Brain microvascular endothelial cell (primary cell): ENCODE measurements at regions not wholly inside any gene's neighbourhood (a gene's known extent, or its start where the extent isn't known, plus 50 kb on each side); places are given as distances from the start of the nearest gene placed in this dataset.

Experiments used
- DNase-seq: peaks from one replicate; pipeline ENCODE4 v3.0.0-alpha.2; 2020
- H3K27ac ChIP-seq: fragments of 250-450 bp; sonication (Bioruptor Pico); 2 replicates; pipeline ENCODE4 v1.5.1; 2020; ENCODE audit warnings: mild to moderate bottlenecking, moderate library complexity
- H3K27me3 ChIP-seq: fragments of 250-450 bp; sonication (Bioruptor Pico); replicated peaks from 2 replicates; pipeline ENCODE4 v1.5.1; 2020; ENCODE audit warnings: mild to moderate bottlenecking
- H3K36me3 ChIP-seq: fragments of 250-450 bp; sonication (Bioruptor Pico); replicated peaks from 2 replicates; pipeline ENCODE4 v1.5.1; 2020; ENCODE audit warnings: mild to moderate bottlenecking
- H3K4me3 ChIP-seq: 2 replicates; pipeline ENCODE4 v1.5.1; 2011; ENCODE audit warnings: low read depth, mild to moderate bottlenecking, control low read depth, low read length, moderate library complexity
- in situ Hi-C: cut with HindIII; loops from 2 replicates; pipeline ENCODE4 v1.10.0; 2017; ENCODE audit warnings: low sequenced_read_pairs, low pct_ligation_motif_present
- TF ChIP-seq, protein P1 (sequence below): IDR thresholded peaks from 2 replicates; pipeline ENCODE4 v1.5.1; 2011; ENCODE audit warnings: low read depth, mild to moderate bottlenecking, moderate library complexity, low read length, control low read depth, inconsistent platforms; ENCODE audit errors: missing control alignments

DNA sequence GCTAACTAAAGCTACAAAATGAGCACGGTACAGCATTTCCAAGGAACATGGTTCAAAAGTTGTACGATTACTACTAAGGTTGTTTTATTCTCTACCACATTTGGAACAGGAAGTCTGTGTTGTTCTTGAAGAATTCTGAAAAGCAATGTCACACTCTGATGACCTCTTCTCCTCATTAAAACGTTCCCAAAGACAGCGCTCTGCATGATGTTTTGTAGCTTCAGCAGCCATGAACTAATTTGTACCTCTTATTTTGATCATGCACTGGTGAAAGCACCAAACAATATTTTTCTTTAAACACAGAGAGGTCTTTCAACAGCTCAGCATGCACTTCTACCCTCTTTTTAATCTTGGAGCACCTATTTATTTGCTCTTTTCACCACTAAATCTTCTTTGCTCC, 75.0 kb upstream of the TES start:
- DNase-seq = no peak
- in situ Hi-C loops = no loop called here
- H3K27me3 ChIP-seq = no peaks in the 10 kb centered on the region
- H3K36me3 ChIP-seq = no peaks in the 10 kb centered on the region
- TF ChIP-seq, protein P1, sequence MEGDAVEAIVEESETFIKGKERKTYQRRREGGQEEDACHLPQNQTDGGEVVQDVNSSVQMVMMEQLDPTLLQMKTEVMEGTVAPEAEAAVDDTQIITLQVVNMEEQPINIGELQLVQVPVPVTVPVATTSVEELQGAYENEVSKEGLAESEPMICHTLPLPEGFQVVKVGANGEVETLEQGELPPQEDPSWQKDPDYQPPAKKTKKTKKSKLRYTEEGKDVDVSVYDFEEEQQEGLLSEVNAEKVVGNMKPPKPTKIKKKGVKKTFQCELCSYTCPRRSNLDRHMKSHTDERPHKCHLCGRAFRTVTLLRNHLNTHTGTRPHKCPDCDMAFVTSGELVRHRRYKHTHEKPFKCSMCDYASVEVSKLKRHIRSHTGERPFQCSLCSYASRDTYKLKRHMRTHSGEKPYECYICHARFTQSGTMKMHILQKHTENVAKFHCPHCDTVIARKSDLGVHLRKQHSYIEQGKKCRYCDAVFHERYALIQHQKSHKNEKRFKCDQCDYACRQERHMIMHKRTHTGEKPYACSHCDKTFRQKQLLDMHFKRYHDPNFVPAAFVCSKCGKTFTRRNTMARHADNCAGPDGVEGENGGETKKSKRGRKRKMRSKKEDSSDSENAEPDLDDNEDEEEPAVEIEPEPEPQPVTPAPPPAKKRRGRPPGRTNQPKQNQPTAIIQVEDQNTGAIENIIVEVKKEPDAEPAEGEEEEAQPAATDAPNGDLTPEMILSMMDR = no peak
- H3K4me3 ChIP-seq = no peak overlapping the region
- no peak overlapping the region for H3K27ac ChIP-seq

DNA sequence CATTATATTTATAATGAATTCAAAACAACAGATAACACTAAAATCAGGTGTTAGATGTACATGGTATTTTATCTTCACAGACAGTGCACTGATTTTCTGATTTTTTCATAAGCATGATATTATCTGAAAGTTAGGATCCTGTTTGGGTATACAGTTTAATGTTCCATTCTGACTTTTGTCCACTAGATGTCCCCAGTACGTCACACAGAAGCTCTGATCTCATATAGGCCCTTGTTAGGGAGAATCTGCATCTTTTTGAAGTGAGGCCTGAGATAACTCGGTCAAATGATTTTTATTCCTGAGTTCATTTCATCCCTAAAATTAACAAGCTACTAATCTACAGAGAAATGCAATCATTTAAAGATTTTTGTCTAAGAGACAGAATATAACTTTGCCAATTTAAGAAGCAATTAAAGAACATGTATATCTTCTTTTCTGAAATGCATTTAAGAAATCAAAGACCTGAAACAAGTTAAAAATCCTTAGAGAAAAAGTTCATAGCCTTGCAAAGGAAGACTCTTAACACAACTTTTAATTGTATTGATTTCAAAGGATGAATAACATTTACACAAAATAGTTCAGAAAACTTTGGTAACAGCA, 72.0 kb upstream of the TES start:
- peak; percentile 59 for DNase-seq
- TF ChIP-seq, protein P1 = peak; percentile 67
- in situ Hi-C loops = no loop called here

DNA sequence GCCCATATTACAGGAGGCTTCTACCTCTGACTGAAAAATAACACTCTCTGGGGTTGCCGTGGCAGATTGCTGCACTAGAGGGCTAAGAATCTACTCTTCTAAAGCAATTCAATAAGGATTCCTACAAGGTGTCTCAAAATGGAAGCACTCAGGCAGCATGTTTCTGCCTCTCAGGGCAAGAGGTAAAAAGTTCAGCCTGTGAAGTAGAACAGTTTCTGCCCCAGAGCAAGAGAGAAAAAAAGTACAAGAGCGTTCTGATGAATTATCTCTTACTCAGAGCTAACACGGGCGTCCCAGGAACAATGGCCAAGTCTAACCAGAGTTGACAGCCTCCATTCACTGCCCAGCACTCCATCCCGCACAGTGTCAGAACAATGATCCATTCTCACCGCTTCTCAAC, 71.3 kb upstream of the TES start:
- H3K4me3 ChIP-seq = no peak overlapping the region
- no peaks in the 10 kb centered on the region for H3K36me3 ChIP-seq
- in situ Hi-C loops = no loop called here
- no peak overlapping the region for H3K27ac ChIP-seq
- no peaks in the 10 kb centered on the region for H3K27me3 ChIP-seq
- DNase-seq = peak; percentile 12
- TF ChIP-seq, protein P1 = peak; percentile 23

More for the DNA sequence above, 72.0 kb upstream of the TES start:
- no peak overlapping the region for H3K4me3 ChIP-seq
- no peaks in the 10 kb centered on the region for H3K36me3 ChIP-seq
- H3K27ac ChIP-seq = no peak overlapping the region
- H3K27me3 ChIP-seq = no peaks in the 10 kb centered on the region

DNA sequence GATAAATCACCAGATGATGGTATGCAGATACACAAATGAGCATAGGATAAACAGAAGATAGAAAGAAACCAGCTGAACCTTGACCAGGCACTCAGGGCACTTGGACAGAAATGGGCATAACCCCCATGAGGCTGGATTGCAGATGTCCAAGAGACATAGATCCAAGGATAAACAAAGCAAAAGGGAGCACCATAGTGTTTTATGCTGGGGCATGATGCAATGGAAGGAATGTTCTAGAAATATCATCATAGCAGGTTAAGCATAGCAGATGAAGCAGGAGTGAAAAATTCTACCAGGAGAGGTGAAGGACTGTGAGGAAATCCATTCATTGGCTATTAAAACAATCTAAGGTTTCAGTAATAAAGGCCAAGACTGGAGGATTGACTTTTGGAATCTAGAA, 70.5 kb upstream of the TES start:
- DNase-seq = no peak
- in situ Hi-C loops = no loop called here
- H3K27ac ChIP-seq = no peak overlapping the region

DNA sequence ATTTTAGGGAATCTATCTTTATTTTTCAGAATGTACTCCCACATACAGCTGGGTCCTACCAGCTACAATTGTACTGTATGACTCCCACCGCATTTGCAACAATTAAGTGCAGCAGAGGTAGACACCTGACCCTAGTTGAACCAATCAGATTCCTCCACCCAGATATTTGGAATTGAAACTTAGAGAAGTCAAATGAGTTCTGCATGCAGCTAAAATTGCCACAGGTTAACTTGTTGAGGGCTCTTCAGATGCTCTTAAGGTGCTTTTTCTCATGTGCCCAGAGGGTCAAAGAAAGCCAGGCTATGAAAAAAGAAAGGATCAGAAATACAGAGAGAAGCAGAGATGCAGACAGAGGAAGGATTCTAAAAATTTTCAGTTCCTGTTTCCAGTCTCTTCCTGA, 68.0 kb upstream of the TES start:
- H3K4me3 ChIP-seq = no peak overlapping the region
- TF ChIP-seq, protein P1 = no peak
- H3K36me3 ChIP-seq = no peaks in the 10 kb centered on the region
- DNase-seq = no peak
- H3K27me3 ChIP-seq = no peaks in the 10 kb centered on the region
- in situ Hi-C loops = no loop called here
- H3K27ac ChIP-seq = no peak overlapping the region

More for the DNA sequence above, 70.5 kb upstream of the TES start:
- TF ChIP-seq, protein P1 = no peak
- Histone ChIP-seq H3K36me3 (no peaks in the 10 kb centered on the region), H3K27me3 (no peaks in the 10 kb centered on the region), H3K4me3 (no peak overlapping the region)

DNA sequence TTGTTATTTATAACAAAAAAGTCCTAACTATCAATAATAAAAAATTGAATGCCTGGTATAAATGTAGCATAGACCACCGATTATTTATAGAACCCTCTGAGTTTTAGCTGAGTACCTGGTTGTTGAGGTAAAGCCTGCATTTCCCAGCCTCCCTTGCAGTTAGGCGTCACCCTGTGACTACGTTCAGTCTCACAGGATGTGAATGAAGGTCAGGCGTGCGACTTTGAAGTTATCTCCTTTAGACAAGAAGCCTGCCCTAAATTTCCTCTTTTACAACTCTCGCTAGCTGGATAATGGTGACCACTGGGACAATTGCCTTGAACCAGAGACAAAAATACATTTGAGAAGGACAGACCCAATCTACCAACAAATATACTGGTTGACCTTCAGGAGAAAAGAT, 67.5 kb upstream of the TES start:
- DNase-seq = no peak
- TF ChIP-seq, protein P1 = no peak
- in situ Hi-C loops = no loop called here
- Histone ChIP-seq H3K4me3 (no peak overlapping the region), H3K36me3 (no peaks in the 10 kb centered on the region), H3K27ac (no peak overlapping the region), H3K27me3 (no peaks in the 10 kb centered on the region)
